H1 (cell line): ENCODE measurements at regions not wholly inside any gene's neighbourhood (a gene's known extent, or its start where the extent isn't known, plus 50 kb on each side); places are given as distances from the start of the nearest gene placed in this dataset.

Experiments
- CBX5 ChIP-seq: fragments of 300-800, 300-1000 bp; sonication (generic); IDR thresholded peaks from 2 replicates; pipeline ENCODE4 v1.7.1; 2016; ENCODE audit warnings: antibody characterized with exemption, low read length, low read depth
- CTBP2 ChIP-seq: IDR thresholded peaks from 2 replicates; pipeline ENCODE4 v1.7.0; 2011; ENCODE audit warnings: borderline replicate concordance, mild to moderate bottlenecking, moderate library complexity, mixed read lengths, low read length; ENCODE audit not compliant: insufficient read depth, insufficient read length
- MAFK ChIP-seq: IDR thresholded peaks from 2 replicates; pipeline ENCODE4 v1.6.1; 2012; ENCODE audit warnings: low read depth, mild to moderate bottlenecking, improper control_type of control experiment, low read length
- POU5F1 ChIP-seq: IDR thresholded peaks from 2 replicates; pipeline ENCODE4 v1.6.1; 2011; ENCODE audit warnings: low read depth, mild to moderate bottlenecking, low read length, moderate library complexity
- TAF1 ChIP-seq: IDR thresholded peaks from 2 replicates; pipeline ENCODE4 v1.6.1; 2011; ENCODE audit warnings: mild to moderate bottlenecking, low read depth, low read length

GRCh38 chr18:43710135-43710534 is 432.8 kb upstream of the SYT4 start (continued):
- no peak for TF ChIP-seq CBX5
- TF ChIP-seq POU5F1: no peak
- no peak for TF ChIP-seq TAF1
- TF ChIP-seq CTBP2: no peak
- TF ChIP-seq MAFK: no peak
